GM18511 (cell line): ENCODE measurements at regions not wholly inside any gene's neighbourhood (a gene's known extent, or its start where the extent isn't known, plus 50 kb on each side); places are given as distances from the start of the nearest gene placed in this dataset.
"Not testable (repeated sequence)": the region's sequence is repeated elsewhere in the genome, so short reads cannot be mapped to it uniquely, and the experiment has no call there.

ENCODE experiments used
- ATAC-seq: cut with Tn5 transposase; IDR thresholded peaks from one replicate; pipeline ENCODE4 v1.9.1; 2021; ENCODE audit warnings: mild to moderate bottlenecking, moderate library complexity; ENCODE audit not compliant: unreplicated experiment

DNA sequence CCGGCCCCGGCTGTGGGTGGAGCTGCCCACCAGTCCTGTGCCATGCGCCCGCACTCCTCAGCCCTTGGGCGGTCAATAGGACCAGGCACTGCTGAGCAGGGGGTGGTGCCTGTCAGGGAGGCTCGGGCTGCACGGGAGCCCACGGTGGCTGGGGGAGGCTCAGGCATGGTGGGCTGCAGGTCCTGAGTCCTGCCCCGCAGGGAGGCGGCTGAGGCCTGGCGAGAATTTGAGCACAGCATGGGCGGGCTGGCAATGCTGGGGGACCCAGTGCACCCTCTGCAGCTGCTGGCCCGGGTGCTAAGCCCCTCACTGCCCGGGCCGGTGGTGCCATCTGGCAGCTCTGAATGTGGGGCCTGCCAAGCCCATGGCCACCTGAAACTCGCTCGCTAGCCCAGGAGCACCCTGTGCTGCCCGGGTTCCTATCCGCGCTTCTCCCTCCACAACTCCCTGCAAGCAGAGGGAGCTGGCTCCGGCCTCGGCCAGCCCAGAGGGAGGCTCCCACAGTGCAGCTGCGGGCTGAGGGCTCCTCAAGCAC lies 1371.1 kb downstream of the FSCB start:
- ATAC-seq, result no peak

DNA sequence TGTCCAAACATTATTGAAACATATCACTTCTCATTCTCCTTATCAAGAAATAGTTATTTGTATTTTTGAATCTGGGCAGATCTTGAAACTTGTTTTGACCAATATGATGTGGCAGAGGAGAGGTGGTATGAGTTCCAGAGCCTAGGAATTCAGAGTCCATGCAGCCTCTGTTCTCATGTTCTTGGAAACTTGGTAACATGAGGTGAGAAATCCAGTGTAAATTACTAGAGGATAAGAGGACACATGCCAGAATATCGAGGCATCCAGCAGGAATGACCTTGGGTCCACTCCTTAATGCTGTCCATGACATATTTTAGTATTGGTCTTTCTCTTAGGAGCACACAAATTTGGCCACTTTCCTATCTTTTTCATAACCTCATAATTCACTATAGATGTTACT lies 1374.6 kb downstream of the FSCB start:
- no peak for ATAC-seq

DNA sequence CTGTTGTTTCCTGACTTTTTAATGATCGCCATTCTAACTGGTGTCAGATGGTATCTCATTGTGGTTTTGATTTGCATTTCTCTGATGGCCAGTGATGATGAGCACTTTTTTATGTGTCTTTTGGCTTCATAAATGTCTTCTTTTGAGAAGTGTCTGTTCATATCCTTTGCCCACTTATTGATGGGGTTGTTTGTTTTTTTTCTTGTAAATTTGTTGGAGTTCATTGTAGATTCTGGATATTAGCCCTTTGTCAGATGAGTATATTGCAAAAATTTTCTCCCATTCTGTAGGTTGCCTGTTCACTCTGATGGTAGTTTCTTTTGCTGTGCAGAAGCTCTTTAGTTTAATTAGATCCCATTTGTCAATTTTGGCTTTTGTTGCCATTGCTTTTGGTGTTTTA lies 1378.7 kb downstream of the FSCB start:
- not testable (repeated sequence) for ATAC-seq

DNA sequence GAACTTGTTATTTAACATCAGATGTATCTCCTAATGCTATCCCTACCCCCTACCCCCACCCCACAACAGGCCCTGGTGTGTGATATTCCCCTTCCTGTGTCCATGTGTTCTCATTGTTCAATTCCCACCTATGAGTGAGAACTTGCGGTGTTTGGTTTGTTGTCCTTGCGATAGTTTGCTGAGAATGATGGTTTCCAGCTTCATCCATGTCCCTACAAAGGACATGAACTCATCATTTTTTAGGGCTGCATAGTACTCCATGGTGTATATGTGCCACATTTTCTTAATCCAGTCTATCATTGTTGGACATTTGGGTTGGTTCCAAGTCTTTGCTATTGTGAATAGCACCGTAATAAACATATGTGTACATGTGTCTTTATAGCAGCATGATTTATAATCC lies 1379.2 kb downstream of the FSCB start:
- ATAC-seq, result not testable (repeated sequence)

DNA sequence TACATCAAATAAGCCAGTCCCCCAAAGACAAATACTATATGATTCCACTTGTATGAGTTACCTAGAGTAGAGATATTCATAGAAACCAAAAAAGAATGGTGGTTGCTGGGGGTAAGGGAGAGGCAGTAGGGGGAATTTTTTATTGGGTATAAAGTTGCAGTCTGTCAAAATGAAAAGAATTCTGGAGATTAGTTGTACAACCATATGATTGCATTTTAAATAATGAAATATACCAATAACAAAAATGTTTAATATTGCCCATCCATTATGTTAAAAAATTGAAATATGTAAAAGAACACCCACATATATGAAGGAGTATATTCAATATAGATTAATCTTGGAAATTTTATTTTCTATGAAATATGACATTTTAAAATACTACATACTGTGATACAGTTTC lies 1383.5 kb downstream of the FSCB start:
- ATAC-seq, result no peak

DNA sequence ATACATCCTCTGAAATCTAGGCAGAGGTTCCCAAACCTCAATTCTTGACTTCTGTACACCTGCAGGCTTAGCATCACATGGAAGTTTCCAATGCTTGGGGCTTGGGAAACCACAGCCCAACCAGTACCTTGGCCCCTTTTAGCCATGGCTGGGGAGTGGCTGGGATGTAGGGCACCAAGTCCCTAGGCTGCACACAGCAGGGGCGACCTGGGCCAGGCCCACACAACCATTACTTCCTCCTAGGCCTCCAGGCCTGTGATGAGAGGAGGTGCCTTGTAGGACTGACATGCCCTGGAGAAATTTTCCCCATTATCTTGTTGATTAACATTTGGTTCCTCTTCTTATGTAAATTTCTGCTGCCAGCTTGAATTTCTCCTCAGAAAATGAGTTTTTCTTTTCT lies 1387.4 kb downstream of the FSCB start:
- no peak for ATAC-seq

DNA sequence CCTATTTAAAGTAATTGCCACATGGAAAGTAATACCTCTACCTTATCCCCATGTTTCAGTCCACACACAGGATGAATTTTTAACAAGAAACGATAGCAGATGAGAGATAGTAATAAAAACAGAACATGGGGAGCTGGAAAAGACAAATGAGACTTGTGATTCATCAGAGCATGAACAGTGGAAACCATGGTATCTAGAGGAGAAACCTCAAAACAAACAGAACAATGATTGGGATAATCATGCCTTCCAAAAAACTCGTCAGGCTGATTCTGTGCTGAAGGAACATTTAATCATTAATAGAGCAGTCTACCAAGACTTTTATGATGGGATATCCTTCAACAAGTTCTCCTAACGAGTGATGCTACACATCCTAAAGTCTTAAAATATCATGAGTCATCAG lies 1390.7 kb downstream of the FSCB start:
- ATAC-seq, result no peak

DNA sequence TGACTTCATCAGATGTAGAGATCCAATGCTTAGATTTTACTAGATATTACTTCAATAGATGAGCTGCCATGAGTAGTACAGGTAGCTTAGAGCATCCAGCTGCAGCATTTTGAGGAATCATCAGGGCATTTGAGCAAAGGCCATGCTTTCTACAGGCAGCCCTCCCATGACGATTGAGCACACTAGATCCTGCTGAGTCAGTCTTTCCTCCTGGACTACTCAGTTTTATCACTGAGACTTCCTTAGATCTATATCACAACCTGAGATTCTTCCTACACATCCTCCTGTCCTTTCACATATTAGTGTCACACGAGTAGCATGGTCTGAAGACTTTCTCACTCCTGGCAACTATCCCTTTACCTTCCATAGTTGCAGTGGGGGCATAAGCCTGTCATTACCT lies 1401.8 kb downstream of the FSCB start:
- ATAC-seq, result no peak

DNA sequence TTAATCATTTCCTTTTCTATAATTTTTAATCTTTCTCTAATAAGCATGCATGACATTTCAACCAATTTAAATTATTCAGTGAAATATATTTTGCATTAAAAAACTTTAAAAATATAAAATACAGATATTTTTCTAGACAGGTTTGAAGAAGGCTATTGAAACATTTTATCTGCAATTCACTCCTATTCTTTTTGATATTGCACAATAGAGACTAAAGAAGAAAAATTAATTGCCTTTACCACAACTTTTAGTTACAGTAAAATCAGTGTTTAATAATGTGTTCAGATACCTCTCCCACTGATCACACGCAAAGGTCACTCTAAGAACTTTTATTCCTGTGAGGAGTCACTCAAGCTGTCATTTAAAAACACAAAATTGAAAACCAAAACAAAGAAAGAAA lies 1416.7 kb downstream of the FSCB start:
- ATAC-seq, result no peak

DNA sequence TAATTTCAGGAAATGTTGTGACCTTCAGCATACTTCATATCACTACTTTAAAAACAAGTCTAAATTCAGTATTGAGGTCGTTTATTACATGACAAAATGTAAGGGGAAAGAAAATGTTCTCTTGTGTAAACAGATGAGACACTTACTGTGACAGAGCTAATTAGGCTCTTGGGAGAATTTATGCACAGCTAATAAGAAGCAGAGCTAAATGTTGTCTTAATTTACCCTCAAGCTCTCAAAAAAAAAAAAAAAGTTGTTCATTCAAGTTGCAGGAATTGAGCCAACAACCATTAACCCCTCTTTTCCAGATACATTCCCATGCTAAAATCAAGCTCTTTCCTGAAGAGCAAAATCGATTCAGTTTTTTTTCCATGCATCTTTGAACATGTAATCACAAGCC lies 1419.4 kb downstream of the FSCB start:
- no peak for ATAC-seq

DNA sequence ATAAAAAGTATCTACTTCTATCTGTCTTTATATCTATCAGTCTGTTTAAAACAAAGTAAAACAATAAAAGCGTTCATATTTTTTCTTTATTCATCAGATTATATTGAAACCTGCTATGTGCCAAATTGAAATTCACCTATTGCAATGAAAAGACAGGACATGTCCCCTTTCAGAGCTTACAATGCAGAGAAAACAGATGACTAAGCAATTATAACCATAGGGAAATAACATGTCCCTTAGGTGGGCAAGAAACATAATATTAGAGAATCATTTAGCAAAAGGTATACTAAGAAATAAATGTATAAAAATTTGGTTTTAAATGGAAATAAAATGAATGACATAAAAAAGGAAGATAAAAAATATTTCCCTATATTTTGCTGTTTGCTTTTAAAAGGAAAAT lies 1421.3 kb downstream of the FSCB start:
- no peak for ATAC-seq

DNA sequence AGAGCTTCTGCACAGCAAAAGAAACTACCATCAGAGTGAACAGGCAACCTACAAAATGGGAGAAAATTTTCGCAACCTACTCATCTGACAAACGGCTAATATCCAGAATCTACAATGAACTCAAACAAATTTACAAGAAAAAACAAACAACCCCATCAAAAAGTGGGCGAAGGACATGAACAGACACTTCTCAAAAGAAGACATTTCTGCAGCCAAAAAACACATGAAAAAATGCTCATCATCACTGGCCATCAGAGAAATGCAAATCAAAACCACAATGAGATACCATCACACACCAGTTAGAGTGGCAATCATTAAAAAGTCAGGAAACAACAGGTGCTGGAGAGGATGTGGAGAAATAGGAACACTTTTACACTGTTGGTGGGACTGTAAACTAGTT lies 1439.7 kb downstream of the FSCB start:
- ATAC-seq, result not testable (repeated sequence)

DNA sequence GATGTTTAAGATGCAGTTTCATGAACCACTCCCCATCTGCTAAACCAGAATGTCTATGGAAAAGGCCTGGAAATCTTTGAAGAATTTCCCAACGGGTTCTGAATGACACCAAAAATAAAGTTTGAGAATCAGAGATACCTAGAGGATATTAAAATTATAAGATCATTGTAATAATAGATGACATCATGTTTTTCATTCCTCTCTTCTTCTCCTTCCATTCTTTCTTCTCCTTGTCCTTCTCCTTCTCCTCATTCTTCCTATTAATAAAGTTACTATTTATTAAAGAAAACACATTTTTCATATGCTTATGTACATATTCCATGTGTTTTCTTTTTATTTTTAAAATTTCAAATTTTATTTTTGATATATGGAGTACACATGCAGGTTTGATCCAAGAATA lies 1449.4 kb downstream of the LRFN5 start:
- ATAC-seq, result no peak

DNA sequence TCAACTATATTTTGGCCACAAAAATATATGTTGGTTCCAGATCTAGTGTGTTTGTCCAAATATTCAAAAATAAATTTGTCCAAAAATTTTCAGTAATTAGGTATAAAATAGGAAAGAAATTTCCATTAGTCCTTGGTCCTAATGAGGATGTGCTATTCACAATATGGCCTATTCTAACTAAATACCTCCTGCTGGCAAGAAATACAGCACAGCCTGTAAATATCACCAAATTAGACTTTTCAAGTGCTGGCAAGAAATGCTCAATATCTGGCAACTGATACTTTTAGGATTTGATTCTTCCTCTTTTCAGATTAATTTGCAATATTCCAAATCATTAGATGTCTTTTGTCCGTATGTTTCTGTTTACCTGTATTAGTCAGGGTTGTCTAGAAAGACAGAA lies 1446.2 kb downstream of the LRFN5 start:
- no peak for ATAC-seq

DNA sequence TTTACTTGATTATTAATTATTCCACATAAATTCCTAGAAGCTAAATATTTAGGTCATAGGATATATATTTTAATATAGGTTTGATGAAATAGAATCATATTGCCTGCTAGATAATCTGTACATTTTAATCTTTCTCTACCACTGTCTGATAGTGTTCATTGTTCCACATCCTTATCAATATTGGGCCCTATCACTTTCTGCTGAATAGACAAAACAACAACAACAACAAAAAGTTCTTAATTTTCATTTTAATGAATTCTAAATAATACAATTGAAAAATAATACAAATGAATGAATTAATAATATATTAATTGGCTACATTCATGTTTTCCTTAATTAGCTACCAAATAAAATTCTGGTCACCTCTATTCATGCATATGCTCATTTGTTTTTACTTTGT lies 1437.2 kb downstream of the LRFN5 start:
- ATAC-seq, result no peak

DNA sequence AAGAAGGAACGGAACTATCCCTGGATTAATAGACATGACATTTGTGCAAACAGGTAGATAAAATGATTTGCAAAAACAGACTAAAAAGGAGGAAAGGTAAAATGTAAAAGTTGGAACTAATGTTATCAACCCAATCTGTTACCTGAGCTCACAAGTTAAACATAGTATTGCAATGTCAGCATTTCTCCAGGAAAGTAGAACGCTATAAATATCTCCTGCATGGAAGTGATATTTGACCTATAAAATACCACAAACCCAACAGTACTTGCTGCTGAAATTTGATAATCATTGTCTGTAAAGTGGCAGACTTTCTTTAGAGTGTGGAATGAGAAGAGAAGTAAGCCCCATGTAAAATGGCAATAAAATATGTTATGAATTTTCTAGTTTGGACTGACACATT lies 1435.7 kb downstream of the LRFN5 start:
- no peak for ATAC-seq

DNA sequence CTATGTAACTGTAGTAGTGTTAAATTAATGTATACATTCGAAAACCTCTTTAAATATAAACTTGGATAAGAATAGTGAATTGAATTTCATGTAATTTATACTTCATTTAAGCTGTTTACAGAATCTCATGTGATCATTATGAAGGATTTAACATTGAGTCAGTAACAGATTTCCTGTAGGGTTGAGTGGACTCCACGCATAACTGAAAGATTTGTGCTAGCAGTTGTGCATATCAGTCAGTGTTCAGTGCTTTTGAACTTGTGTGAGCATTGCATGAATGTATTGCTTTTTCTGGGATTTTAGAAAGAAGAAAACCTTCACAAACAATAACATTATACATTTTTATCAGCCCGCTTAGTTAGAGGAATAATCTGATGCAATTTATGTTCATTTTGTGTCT lies 1435.3 kb downstream of the LRFN5 start:
- ATAC-seq, result no peak

DNA sequence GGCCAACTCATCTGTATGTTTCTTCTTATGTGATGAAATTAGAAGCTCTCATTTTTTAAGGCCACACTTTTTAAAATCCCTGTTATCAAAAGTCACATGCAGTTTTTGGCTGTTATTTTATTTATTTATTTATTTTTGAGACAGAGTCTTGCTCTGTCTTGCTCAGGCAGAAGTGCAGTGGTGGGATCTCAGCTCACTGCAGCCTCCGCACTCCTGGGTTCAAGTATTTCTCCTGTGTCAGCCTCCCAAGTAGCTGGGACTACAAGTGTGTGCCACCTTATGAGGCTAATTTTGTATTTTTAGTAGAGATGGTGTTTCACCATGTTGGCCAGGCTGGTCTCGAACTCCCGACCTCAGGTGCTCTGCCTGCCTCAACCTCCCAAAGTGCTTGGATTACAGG lies 1434.5 kb downstream of the LRFN5 start:
- ATAC-seq, result no peak

DNA sequence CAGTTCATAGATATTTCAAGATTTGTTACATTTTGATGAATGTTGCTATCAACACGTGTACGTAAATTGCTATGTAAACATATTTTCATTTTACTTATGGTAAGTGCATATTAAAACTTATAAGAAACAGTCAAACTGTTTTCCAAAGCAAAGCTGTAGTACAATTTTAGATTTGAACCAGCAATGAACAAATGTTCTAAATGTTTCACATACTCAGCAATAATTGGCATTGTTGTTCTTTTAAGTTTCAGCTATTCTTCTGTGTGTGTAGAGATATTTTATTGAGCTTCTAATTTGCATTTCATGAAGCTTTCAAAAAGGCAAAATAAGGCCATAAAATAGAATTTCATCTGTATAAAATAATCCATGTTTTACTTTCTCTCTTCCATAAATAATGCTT lies 1433.2 kb downstream of the LRFN5 start:
- no peak for ATAC-seq

DNA sequence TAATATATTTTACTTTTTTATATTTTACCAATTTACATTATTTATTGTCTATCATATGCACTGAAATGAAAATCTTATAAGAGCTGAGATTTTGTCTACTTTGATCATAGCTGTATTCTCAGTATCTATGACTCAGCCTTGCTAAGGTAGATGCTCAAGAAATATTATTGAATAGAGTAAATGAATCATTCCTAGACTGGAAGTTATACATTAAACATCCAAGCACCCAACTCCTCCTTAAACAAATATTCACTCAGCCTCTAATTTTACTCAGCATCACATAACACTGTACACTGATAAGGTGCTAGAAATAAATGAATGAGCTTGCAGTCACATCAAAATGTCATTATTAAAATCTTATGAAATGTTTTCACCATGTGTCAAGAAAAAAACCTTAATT lies 1424.9 kb downstream of the LRFN5 start:
- ATAC-seq, result no peak

DNA sequence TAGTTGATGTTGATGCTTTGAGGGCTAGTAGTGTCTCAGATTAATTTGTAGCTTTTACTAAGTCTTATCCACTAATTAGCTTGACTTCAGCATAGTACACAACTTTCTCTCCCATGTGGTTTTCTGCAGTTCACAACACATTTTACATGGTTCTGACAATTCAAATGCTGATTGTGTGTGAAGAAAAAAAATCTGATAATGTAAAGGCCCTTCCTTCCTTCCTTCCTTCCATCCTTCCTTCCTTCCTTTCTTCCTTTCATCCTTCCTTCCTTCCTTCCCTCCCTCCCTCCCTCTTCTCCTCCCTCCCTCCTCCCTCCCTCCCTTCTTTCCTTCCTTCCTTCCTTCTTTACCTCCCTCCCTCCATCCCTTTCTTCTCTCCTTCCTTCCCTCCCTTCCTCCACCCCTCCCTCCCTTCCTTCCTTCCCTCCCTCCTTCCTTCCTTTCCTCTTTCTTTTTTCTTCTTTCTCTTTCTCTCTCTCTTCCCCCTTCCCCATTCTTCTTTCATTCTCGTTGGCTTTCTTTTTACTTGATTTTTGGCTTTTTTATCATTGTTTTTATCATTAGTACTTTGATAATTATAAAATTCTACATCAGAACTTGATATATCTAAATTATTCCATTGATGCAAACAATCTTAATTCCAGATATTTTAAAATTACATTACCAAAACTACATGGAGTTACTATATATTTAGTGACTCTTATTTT lies 1415.6 kb downstream of the LRFN5 start:
- no peak for ATAC-seq

DNA sequence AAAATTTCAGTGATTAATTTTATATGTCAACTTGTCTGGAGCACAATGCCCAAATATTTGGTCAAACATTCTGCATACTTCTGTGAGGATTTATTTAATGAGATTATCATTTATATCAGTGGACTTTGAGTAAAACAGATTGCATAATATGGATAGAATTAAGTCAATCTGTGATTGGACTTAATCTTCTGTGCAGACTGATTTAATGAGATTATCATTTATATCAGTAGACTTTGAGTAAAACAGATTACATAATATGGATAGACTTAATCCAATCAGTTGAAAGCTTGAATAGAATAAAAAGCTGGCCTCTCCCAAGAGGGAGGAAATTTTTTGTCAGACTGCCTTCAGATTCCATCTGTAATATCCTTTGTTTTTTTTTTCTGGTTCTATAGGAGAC lies 1413.2 kb downstream of the LRFN5 start:
- no peak for ATAC-seq

DNA sequence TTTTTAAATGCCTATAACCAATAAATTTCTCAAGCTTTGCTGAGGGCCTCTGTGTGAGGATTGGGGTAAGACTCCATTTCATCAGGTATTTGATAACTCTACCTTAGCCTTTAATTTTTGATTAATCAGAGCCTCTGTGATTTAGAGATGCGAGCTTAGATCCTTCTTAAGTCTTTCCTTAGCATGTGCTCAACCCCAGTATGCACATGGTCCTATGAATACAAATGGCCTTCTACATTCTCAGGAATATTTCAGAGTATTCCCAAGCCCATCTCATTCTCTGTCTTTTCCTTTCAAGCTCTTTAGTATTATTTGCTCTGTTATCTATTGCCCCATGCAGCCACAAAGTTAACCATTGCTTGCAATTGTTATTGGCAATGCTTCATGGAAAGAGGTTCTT lies 1407.7 kb downstream of the LRFN5 start:
- ATAC-seq, result no peak
